Mesenteric fat pad (tissue), 1 donor: ENCODE measurements at regions not wholly inside any gene's neighbourhood (a gene's known extent, or its start where the extent isn't known, plus 50 kb on each side); places are given as distances from the start of the nearest gene placed in this dataset.
"Not testable (repeated sequence)": the region's sequence is repeated elsewhere in the genome, so short reads cannot be mapped to it uniquely, and the experiment has no call there.

Experiments used
- DNase-seq: peaks from one replicate; pipeline ENCODE4 v3.0.0-alpha.2; 2020; ENCODE audit warnings: low spot score
- donor health status: DM: yes; HTN: yes; CAD: no.

DNA sequence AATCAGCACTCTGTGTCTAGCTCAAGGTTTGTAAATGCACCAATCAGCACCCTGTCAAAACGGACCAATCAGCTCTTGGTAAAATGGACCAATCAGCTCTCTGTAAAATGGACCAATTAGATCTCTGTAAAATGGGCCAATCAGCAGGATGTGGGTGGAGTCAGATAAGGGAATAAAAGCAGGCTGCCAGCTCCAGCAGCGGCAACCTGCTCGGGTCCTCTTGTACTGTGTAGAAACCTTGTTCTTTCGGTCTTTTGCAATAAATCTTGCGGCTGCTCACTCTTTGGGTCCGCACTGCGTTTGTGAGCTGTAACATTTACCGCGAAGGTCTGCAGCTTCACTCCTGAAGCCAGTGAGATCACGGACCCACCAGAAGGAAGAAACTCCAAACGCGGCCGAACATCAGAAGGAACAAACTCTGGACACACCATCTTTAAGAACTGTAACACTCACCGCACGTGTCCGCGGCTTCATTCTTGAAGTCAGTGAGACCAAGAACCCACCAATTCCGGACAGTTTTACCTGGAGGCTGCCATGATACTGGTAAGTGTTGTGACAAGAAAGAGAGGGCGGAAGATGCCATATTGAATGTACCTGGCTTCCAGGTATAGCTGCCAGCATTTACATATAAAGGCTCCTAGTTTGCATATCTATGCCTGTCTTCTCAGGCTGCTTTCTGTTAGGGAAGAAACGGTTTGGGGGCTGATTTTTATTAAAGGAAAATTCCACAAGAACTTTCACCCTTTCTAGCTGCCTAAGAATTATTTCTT lies 758.5 kb upstream of the CTNND2 start:
- no peak for DNase-seq

DNA sequence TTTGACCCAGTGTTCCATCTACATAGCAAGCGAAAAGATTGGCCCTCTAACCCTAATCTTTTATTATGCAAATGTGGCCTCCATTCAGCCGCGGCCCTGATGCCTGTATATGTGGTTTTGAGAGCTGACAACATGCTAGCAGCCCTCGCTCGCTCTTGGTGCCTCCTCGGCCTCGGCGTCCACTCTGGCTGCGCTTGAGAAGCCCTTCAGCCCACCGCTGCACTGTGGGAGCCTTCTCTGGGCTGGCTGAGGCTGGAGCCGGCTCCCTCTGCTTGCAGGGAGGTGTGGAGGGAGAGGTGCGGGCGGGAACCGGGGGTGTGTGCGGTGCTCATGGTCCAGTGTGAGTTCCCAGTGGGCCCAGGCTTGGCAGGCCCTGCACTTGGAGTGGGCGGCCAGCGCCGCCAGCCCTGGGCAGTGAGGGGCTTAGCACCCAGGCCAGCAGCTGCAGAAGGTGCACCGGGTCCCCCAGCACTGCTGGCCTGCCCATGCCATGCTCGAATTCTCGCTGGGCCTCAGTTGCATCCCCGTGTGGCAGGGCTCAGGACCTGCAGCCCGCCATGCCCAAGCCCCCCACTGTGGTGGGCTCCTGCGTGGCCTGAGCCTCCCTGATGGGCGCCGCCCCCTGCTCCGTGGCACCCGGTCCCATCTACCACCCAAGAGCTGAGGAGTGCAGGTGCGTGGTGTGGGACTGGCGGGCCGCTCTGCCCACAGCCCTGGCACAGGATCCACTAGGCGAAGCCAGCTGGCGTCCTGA lies 757.5 kb upstream of the CTNND2 start:
- DNase-seq, result peak; percentile 72

DNA sequence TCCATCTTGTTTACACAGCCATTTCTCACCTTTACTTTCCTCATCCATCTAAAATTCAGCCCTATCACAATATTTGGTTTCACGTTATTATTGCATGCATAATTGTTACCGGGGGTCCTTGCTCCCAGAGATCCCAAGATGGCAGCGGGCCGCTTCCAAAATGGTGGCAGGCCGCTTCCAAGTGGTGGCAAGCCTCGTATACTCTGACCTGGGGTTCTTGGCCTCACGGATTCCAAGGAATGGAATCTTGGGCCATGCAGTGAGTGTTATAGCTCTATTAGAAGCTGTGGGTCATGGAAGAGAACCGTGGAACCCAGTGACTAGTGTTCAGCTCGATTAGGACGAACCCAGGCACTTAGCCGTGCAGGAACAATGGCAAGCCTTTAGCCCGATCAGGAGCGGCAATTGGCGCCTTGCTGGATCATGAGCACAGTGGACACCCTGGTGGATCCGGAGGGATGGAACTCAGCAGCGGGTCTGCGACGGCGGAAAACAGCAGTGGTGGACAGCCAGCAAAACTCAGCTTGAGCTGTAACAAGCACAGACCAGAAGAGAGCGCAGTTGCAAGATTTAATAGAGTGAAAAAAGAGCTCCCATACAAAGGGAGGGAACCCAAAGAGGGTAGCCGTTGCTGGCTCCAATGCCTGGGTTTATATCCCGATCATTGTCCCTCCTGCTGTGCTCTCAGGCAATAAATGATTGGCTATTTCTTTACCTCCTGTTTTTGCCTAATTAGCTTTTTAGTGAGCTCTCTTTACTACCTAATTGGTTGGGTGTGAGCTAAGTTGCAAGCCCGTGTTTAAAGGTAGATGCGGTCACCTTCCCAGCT lies 756.2 kb upstream of the CTNND2 start:
- DNase-seq, result peak; percentile 80

DNA sequence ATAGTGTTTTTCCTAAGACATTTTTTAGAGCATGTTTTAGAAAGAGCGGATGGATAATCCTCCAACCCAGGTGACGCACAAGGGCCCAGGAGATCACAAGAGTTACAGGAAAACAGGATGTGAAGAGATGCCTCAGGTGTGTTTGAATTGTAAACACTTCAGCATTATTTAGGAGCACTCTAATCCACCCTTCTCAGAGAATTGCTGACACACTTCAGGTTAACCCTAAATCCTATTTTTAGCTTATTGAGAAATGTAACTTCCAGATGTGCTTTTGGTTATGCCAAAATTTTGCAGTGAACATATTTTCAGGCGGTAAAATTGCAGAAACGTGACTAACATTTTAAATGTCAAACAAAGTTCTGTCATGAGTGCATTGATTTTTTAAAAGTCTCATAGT lies 755.4 kb upstream of the CTNND2 start:
- no peak for DNase-seq

DNA sequence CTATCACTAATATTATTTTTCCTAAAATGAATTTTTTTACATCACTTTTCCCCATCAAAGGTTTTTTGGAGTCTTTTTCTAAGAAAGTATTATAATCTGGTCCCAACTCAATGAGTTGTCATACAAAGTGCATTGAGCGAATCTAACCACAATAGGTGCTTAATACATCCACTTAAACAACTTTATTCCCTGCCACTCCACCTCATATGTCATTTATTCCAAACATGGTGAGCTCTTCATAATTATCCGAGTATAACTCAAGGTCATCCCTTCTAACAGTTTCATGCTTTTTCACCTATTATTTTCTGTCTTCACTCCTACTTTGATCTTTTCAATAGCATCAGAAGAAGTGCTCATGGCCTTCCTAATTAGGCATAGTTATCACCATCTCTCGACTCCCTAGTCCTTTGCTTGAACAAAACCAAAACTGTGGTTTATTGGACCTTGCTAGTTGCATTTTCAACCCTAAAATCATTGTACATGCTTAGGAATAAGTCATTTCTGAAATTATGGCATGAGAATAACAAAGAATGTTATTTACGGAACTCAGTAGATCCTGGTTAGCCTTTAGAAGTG lies 754.7 kb upstream of the CTNND2 start:
- DNase-seq, result no peak

DNA sequence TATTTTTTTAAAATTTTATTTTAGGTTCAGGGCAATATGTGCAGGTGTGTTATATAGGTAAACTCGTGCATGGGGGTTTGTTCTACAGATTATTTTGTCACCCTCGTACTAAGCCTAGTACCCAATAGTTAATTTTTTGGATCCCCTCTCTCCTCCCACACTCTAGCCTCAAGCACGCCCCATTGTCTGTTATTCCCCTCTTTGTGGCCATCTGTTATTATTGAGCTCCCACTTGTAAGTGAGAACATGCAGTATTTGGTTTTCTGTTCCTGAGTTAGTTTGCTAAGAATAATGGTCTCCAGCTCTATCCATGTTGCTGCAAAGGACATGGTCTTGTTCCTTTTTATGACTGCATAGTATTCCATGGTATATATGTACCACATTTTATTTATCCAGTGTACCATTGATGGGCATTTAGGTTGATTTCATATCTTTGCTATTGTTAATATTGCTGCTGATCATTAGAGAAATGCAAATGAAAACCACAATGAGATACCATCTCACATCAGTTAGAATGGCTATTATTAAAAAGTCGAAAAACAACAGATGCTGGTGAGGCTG lies 753.7 kb upstream of the CTNND2 start:
- not testable (repeated sequence) for DNase-seq

DNA sequence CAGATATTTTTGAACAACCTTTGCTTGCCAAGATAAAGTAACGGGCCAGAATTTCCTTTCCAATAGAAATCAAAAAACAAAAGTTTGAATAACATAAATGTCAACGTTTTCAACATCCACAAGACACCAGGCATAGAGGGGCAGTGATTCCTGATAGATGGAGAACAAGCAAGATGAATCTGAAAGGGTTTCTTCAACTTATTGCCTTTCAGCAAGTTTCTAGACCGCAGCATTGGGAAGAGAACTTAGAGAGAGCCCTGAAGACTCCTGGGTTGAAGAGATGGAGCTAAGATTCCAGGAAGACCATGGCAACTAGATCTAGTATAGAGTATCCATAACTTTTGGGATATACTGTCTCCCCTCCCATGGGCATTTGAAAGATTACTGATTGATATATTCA lies 751.4 kb upstream of the CTNND2 start:
- DNase-seq, result no peak

DNA sequence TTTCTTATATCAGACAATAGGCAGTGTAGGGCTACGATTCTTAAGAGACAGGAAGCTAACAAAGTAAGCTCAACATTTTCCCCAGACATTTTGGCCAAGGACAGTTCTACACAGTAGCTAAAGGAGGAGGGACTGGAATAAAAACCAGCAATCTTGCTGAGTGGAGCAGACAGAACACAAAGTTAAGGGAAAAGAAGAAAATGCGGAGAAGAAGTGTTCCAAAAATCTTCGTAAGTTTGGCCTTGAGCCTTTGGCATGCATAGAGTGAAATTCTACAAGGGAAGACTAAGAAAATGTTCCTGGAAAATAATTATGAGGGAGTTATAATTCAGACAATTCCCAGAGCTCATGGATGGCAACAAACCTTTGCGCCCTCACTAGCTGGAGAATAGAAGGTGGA lies 748.0 kb upstream of the CTNND2 start:
- no peak for DNase-seq

DNA sequence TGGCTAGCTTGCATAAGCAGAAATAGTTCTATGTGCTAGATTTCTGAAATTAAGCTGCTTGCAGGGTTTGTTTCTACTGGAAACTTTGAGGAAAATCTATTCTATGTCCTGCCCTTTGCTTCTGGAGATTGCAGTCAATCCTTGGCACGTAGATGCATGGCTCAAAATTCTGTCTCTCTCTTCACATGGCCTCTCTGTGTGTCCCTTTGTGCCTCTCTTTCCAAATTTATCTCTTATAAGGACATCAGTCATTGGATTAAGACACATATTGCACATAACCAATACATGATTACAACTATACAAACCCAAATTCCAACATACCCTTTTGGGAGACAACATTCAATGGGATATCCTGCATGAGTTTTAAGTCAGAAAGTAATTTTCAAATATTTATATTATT lies 744.3 kb upstream of the CTNND2 start:
- DNase-seq, result no peak

DNA sequence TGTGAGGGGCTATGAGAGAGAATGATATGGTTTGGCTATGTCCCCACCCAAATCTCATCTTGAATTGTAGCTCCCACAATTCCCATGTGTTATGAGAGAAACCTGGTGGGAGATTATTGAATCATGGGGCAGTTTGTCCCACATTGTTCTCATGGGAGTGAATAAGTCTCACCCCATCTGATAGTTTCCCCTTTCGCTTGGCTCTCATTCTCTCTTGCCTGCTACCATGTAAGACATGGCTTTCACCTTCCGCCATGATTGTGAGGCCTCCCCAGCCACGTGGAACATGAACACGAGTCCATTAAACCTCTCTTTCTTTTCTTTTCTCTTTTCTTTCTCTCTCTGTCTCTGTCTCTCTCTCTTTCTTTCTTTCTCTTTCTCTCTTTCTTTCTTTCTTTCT lies 743.4 kb upstream of the CTNND2 start:
- DNase-seq, result no peak

DNA sequence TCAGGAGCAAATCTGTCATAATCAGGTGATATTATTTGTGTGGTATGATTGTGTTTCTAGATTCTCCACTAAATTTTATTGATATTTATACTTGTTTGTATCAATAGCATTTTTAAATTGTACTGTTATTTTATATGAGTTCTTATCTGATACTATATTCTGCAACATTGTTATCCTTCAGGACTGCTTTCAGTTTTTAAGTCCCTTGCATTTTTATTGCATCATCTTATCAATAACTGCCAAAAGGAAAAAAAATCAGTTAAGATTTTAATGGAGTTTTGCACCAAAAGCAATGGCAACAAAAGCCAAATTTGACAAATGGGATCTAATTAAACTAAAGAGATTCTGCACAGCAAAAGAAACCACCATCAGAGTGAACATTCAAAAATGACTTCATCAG lies 741.3 kb upstream of the CTNND2 start:
- no peak for DNase-seq

DNA sequence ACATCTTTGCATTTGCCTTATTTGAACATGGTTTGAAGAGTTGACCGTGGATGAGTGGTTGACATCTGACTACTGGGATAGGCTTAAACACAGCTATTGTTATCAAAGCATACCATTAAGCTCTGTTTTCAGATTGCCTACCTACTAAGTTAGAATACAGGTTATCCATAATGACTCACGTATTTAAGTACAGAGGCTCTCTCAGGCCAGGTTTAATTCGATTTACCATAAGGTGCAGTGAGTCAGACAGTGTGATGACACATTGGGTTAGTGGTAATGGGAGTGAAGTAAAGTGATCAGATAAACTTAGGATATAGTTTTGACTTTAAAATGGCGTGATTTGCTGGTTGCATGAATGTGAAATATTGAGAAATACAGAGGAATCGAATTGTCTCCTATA lies 732.0 kb upstream of the CTNND2 start:
- DNase-seq, result no peak

DNA sequence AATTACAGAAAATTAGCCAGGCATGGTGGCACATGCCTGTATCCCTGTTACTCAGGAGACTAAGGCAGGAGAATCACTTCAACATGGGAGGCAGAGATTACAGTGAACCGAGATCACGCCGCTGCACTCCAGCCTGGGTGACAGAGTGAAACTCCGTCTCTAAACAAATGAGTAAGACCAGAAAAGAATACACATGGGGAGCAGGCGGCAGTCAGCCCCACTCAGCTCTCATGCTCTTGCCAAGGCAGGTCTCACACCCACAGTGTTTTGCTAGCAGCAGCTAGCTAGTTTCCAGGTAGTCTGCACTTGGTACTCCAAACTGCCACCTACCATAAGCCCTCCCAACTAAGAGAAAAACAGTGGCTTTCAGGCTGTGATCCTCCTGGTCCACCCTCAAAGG lies 722.3 kb upstream of the CTNND2 start:
- DNase-seq, result no peak

DNA sequence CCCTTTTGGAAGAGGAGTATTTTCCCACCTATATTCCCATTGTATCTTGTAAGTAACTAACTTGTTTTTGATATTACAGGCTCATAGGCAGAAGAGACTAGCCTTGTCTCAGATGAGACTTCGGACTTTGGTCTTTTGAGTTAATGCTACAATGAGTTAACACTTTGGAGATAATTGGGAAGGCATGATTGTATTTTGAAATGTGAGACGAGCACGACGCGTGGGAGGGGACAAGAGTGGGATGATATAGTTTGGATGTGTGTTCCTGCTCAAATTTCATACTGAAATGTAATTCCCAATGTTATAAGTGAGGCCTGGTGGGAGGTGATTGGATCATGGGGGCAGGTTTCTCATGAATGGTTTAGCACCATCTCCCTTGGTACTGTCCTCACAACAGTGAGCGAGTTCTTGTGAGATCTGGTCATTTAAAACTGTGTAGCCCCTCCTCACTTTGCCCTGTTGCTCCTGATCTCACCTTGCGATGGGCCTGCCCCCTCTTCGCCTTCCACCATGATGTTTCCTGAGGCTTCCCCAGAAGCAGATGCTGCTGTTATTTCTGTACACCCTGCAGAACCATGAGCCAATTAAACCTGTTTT lies 721.5 kb upstream of the CTNND2 start:
- no peak for DNase-seq

DNA sequence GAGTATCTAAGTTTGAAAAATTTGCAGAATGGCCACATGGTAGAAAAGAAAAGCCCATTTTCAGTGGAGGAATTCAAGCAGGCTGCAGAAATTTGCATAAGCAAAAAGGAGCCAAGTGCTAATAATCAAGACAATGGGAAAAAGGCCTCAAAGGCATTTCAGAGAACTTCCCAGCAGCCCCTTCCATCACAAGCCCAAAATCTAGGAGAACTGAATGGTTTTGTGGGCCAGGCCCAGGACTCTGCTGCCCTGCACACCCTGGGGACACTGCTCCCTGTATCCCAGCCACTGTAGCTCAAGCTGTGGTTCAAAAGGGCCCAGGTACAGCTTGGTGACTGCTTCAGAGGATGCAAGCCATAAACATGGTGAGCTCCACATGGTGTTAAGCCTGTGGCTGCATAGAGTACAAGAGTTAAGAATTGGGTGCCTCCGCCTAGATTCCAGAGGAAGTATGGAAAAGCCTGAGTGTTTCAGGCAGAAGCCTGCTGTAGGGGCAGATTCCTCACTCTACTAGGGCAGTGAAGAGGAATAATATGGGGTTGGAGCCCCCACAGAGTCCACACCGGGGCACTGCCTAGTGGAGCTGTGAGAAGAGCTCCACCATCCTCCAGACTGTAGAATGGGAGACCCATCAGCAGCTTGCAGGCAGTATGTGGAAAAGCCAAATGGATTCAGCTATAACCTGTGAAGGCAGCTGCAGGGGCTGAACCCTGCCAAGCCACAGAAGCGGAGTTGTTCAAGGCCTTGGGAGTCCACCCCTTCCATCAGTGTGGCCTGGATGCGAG lies 720.7 kb upstream of the CTNND2 start:
- no peak for DNase-seq

DNA sequence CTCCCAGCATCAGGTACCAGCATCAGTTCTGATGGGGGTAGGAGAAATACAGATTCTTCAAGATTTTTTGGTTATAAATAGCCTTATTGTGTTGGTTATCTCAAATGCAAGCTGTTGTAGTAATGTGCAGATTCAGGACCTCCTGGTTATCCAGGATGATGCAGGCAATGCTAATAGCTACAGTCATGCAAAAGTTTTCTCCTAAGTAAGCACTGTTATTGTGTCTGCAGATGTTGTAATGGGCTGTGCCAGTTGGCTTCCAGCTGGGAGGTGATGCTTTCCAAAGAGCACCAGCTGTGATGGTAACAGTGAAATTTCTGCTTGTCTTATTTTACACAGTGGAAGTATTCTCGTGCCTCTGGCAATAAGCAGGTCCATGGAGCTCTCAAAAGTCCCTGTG lies 719.2 kb upstream of the CTNND2 start:
- no peak for DNase-seq

DNA sequence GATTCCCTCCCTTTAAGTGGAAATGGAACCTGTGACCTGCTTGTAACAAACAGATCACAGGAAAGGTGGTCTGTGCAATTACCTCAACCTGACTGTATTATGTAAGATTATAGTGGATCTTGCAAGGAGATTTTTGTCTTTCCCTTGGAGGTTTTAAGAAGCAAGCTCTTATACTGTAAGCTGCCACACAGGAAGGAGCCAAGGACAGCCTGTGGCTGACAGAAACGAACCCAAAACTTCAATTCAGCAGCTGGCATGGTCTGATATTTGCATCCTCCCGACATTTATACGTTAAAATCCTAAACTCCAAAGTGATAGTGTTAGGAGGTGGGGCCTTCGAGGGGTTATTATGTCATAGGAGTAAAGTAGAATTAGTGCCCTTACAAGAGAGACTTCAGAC lies 711.8 kb upstream of the CTNND2 start:
- no peak for DNase-seq

DNA sequence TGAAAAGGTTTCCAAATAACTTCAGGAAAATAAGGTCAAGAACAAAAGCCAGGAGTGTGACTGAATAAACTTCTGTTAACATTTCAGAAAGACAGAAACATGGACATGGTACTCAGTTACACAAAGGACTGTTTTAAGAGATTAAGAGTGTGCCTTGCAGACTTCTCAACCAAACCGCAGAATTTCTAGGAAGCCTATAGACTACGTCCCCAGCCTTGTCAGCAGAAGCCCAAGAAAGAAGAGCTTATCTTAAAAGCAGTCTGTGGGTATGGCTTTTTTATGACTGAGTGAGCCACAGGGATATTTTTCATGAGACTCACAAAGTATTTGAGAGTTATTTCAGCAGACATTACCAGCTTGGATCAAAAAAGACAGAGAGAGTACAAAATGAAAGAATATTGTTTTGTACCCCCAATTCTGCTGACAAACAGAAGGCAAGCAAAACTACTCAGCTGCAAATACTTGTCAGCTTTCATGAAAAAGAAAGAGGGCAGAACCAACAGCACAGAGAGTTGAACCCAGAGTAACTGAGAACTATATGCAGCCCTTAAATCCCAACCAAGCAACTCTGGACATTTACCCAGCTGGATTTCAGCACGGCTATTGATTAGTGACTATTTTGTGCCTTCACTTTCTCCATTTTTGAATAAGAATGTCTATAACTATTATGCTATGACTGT lies 711.0 kb upstream of the CTNND2 start:
- DNase-seq, result no peak

DNA sequence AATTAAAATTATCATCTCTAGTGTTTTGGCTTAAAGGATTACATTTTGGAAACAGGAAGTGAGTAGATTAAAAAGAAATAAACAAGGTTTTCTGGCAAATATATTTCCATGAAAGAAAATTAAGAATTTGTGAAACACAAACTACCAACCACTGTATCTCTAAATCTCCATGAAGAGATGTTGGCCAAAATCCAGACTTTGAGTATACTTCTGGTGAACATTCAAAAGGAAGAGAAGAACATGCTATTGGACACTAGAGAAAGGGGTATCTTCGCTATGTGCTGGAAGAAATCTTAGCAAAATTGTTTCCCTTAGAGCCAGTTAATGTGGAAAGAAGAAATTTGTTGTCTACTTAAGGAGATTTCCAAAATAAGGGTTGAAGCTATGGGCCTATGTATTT lies 710.4 kb upstream of the CTNND2 start:
- DNase-seq, result no peak

DNA sequence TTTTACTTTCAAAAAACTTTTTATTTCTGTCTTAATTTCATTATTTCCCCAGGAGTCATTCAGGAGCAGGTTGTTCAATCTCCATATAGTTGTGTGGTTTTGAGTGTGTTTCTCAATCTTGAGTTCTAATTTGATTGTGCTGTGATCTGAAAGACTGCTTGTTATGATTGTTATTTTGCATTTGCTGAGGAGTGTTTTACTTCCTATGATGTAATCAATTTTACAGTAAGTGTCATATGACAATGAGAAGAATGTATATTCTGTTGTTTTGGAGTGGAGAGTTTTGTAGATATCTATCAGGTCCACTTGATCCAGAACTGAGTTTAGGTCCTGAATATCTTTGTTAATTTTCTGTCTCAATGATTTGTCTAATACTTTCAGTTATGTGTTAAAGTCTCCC lies 706.9 kb upstream of the CTNND2 start:
- DNase-seq, result no peak
